Cardiac muscle cell (in vitro differentiated cells and primary cell): ENCODE measurements at regions not wholly inside any gene's neighbourhood (a gene's known extent, or its start where the extent isn't known, plus 50 kb on each side); places are given as distances from the start of the nearest gene placed in this dataset.

Experiments
- DNase-seq, 2 donors: peaks; one replicate each; pipeline versions ENCODE4 v3.0.0 to v3.0.0-alpha.2; 2010 to 2017; ENCODE audit warnings: low read depth in 1 of 2, low spot score in 1 of 2
- H3K27ac ChIP-seq: fragments of 200-600 bp; sonication (generic); 2 replicates; pipeline ENCODE4 v1.5.1; 2016
- H3K27me3 ChIP-seq: fragments of 200-600 bp; sonication (generic); 2 replicates; pipeline ENCODE4 v1.6.0; 2016; ENCODE audit warnings: control low read depth
- H3K36me3 ChIP-seq: fragments of 200-600 bp; sonication (generic); 2 replicates; pipeline ENCODE4 v1.5.1; 2016; ENCODE audit warnings: control low read depth
- H3K4me1 ChIP-seq: fragments of 200-600 bp; sonication (generic); 2 replicates; pipeline ENCODE4 v1.8.1; 2017; ENCODE audit warnings: low read depth, mild to moderate bottlenecking, mixed run types
- H3K4me3 ChIP-seq: fragments of 200-600 bp; sonication (generic); 2 replicates; pipeline ENCODE4 v1.5.1; 2016; ENCODE audit warnings: mild to moderate bottlenecking
- H3K9me3 ChIP-seq: fragments of 200-600 bp; sonication (generic); 2 replicates; pipeline ENCODE4 v1.5.1; 2017; ENCODE audit warnings: low read depth, mild to moderate bottlenecking, control low read depth
- CTCF ChIP-seq: IDR thresholded peaks from 2 replicates; pipeline ENCODE4 v1.5.1; 2012; ENCODE audit warnings: low read depth, mild to moderate bottlenecking, low read length

- no peak for DNase-seq
Observed at GRCh38 chr5:155884041-155884440, 442.9 kb upstream of the SGCD start.

GRCh38 chr5:155885199-155885598 lies 441.8 kb upstream of the SGCD start:
- Histone ChIP-seq H3K9me3 (no peaks in the 10 kb centered on the region), H3K4me1 (no peaks in the 10 kb centered on the region), H3K27ac (no peak overlapping the region), H3K27me3 (no peaks in the 10 kb centered on the region), H3K4me3 (no peak overlapping the region), H3K36me3 (no peaks in the 10 kb centered on the region)
- no peak for DNase-seq
- TF ChIP-seq CTCF, result no peak

More at GRCh38 chr5:155884041-155884440, 442.9 kb upstream of the SGCD start:
- no peaks in the 10 kb centered on the region for H3K9me3 ChIP-seq
- no peaks in the 10 kb centered on the region for H3K4me1 ChIP-seq
- H3K4me3 ChIP-seq, result no peak overlapping the region
- H3K36me3 ChIP-seq, result no peaks in the 10 kb centered on the region
- H3K27ac ChIP-seq, result no peak overlapping the region
- no peak for TF ChIP-seq CTCF
- no peaks in the 10 kb centered on the region for H3K27me3 ChIP-seq

GRCh38 chr5:155886311-155887031 lies 440.5 kb upstream of the SGCD start:
- Histone ChIP-seq H3K4me1 (no peaks in the 10 kb centered on the region), H3K4me3 (no peak overlapping the region), H3K27ac (no peak overlapping the region), H3K36me3 (no peaks in the 10 kb centered on the region), H3K27me3 (no peaks in the 10 kb centered on the region), H3K9me3 (no peaks in the 10 kb centered on the region)
- no peak for DNase-seq
- TF ChIP-seq CTCF, result no peak

GRCh38 chr5:155895484-155895883 lies 431.5 kb upstream of the SGCD start:
- TF ChIP-seq CTCF, result no peak
- H3K27ac ChIP-seq, result no peak overlapping the region
- H3K9me3 ChIP-seq, result no peaks in the 10 kb centered on the region
- H3K36me3 ChIP-seq, result no peaks in the 10 kb centered on the region
- H3K4me3 ChIP-seq, result no peak overlapping the region
- no peaks in the 10 kb centered on the region for H3K4me1 ChIP-seq
- no peak for DNase-seq
- no peaks in the 10 kb centered on the region for H3K27me3 ChIP-seq

- H3K4me3 ChIP-seq, result no peak overlapping the region
- no peak for TF ChIP-seq CTCF
- no peaks in the 10 kb centered on the region for H3K36me3 ChIP-seq
- H3K27me3 ChIP-seq, result no peaks in the 10 kb centered on the region
- H3K27ac ChIP-seq, result no peak overlapping the region
- no peak for DNase-seq
- H3K4me1 ChIP-seq, result no peaks in the 10 kb centered on the region
- no peaks in the 10 kb centered on the region for H3K9me3 ChIP-seq
Observed at GRCh38 chr5:155897761-155898160, 429.2 kb upstream of the SGCD start.
